Neural cell (in vitro differentiated cells): ENCODE measurements at regions not wholly inside any gene's neighbourhood (a gene's known extent, or its start where the extent isn't known, plus 50 kb on each side); places are given as distances from the start of the nearest gene placed in this dataset.

ENCODE experiments used
- H2AFZ ChIP-seq: fragments of 200-600, 300-800 bp; sonication (generic), shearing (Covaris generic); 2 replicates; pipeline ENCODE4 v1.6.0; 2014; ENCODE audit warnings: low read depth, mild to moderate bottlenecking, antibody characterized with exemption, low read length, moderate library complexity
- H3F3A ChIP-seq: fragments of 200-600 bp; shearing (Covaris generic); 2 replicates; pipeline ENCODE4 v1.6.1; 2016; ENCODE audit warnings: mild to moderate bottlenecking, moderate library complexity, mixed read lengths, antibody characterized with exemption, low read length; ENCODE audit not compliant: insufficient read depth, poor library complexity, severe bottlenecking
- H3K27ac ChIP-seq: fragments of 200-600, 300-800 bp; sonication (generic), shearing (Covaris generic); 2 replicates; pipeline ENCODE4 v1.5.1; 2014; ENCODE audit warnings: mild to moderate bottlenecking, low read length, moderate library complexity
- H3K27me3 ChIP-seq: fragments of 300-800, 200-600 bp; sonication (generic), shearing (Covaris generic); 2 replicates; pipeline ENCODE4 v1.6.0; 2014; ENCODE audit warnings: mild to moderate bottlenecking, low read depth, low read length, moderate library complexity; ENCODE audit not compliant: insufficient read depth
- H3K36me3 ChIP-seq: fragments of 300-800, 200-600 bp; sonication (generic), shearing (Covaris generic); 2 replicates; pipeline ENCODE4 v1.5.1; 2014; ENCODE audit warnings: mild to moderate bottlenecking, antibody characterized with exemption, low read length, moderate library complexity; ENCODE audit not compliant: insufficient read depth
- H3K4me2 ChIP-seq: fragments of 300-800, 200-600 bp; sonication (generic), shearing (Covaris generic); 2 replicates; pipeline ENCODE4 v1.6.0; 2014; ENCODE audit warnings: mild to moderate bottlenecking, low read length
- H3K4me3 ChIP-seq: fragments of 300-800, 200-600 bp; sonication (generic), shearing (Covaris generic); 2 replicates; pipeline ENCODE4 v1.5.1; 2014; ENCODE audit warnings: mild to moderate bottlenecking, low read length, moderate library complexity
- H3K79me2 ChIP-seq: fragments of 200-600 bp; shearing (Covaris generic); replicated peaks from 2 replicates; pipeline ENCODE4 v1.6.0; 2014; ENCODE audit warnings: mild to moderate bottlenecking, low read length, moderate library complexity; ENCODE audit not compliant: insufficient read depth
- H3K9ac ChIP-seq: fragments of 300-800, 200-600 bp; sonication (generic), shearing (Covaris generic); 2 replicates; pipeline ENCODE4 v1.6.1; 2016; ENCODE audit warnings: mild to moderate bottlenecking, low read length, mixed read lengths
- H3K9me2 ChIP-seq: fragments of 200-600 bp; shearing (Covaris generic); 2 replicates; pipeline ENCODE4 v1.6.1; 2016; ENCODE audit warnings: mild to moderate bottlenecking, low read length, mixed read lengths; ENCODE audit not compliant: insufficient read depth
- H3K9me3 ChIP-seq: fragments of 200-600, 300-800 bp; sonication (generic), shearing (Covaris generic); 2 replicates; pipeline ENCODE4 v1.6.1; 2016; ENCODE audit warnings: mild to moderate bottlenecking, mixed run types, low read length, moderate library complexity, mixed read lengths
- H4K20me1 ChIP-seq: fragments of 200-600 bp; shearing (Covaris generic); 2 replicates; pipeline ENCODE4 v1.6.1; 2016; ENCODE audit warnings: mild to moderate bottlenecking, mixed run types; ENCODE audit not compliant: insufficient read depth
- EP300 ChIP-seq: fragments of 450-650 bp; conservative IDR thresholded peaks from 2 replicates; pipeline ENCODE4 v1.6.1; 2014; ENCODE audit warnings: antibody characterized with exemption, mild to moderate bottlenecking, moderate library complexity; ENCODE audit not compliant: poor library complexity, severe bottlenecking
- EZH2 ChIP-seq: fragments of 200-600, 300-800 bp; shearing (Covaris generic), sonication (generic); IDR thresholded peaks from 2 replicates; pipeline ENCODE4 v1.6.1; 2014; ENCODE audit warnings: antibody characterized with exemption, low read length, borderline replicate concordance, mild to moderate bottlenecking; ENCODE audit not compliant: insufficient read depth, poor library complexity, severe bottlenecking
- MXI1 ChIP-seq: fragments of 450-650 bp; conservative IDR thresholded peaks from 2 replicates; pipeline ENCODE4 v1.6.1; 2014; ENCODE audit warnings: antibody characterized with exemption, mild to moderate bottlenecking; ENCODE audit not compliant: poor library complexity, severe bottlenecking
- POLR2AphosphoS5 ChIP-seq: IDR thresholded peaks from 2 replicates; pipeline ENCODE4 v1.6.1; 2012
- RAD21 ChIP-seq: fragments of 450-650 bp; conservative IDR thresholded peaks from 2 replicates; pipeline ENCODE4 v1.6.1; 2014; ENCODE audit warnings: antibody characterized with exemption, mild to moderate bottlenecking, moderate library complexity
- REST ChIP-seq: IDR thresholded peaks from 2 replicates; pipeline ENCODE4 v1.6.1; 2012; ENCODE audit warnings: borderline replicate concordance
- SMC3 ChIP-seq: fragments of 450-650 bp; conservative IDR thresholded peaks from 2 replicates; pipeline ENCODE4 v1.6.1; 2014; ENCODE audit warnings: antibody characterized with exemption, mild to moderate bottlenecking, moderate library complexity; ENCODE audit not compliant: poor library complexity
- TAF1 ChIP-seq: IDR thresholded peaks from 2 replicates; pipeline ENCODE4 v1.6.1; 2012; ENCODE audit warnings: low read depth
- TF ChIP-seq, protein P1 (sequence below): fragments of 450-650 bp; IDR thresholded peaks from 2 replicates; pipeline ENCODE4 v1.5.1; 2014; ENCODE audit warnings: antibody characterized with exemption, mild to moderate bottlenecking, moderate library complexity; ENCODE audit not compliant: poor library complexity, severe bottlenecking

DNA sequence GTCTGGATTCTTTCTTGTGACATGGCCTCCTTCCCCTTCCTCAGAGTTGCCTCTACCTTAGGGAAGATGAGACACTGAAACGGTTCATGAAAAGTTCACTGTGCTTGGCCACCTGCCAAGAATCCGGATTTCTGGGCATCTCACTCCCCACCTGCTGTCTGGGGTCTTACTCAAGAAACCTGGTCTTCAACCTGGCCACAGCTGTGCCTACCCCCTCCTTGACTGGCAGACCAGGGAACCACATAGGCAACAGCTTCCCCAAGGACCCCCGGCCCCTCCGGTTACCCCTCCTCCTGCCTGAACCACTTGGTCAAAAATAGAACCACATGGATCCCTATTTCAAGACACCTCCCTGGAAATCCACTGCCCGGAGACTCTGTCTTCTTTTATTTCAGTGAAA is 58.7 kb upstream of the NANOS1 start:
- TF ChIP-seq REST (no peak), RAD21 (no peak), POLR2AphosphoS5 (no peak), TAF1 (no peak), SMC3 (no peak), EP300 (no peak), EZH2 (no peak), MXI1 (no peak)
- TF ChIP-seq, protein P1, sequence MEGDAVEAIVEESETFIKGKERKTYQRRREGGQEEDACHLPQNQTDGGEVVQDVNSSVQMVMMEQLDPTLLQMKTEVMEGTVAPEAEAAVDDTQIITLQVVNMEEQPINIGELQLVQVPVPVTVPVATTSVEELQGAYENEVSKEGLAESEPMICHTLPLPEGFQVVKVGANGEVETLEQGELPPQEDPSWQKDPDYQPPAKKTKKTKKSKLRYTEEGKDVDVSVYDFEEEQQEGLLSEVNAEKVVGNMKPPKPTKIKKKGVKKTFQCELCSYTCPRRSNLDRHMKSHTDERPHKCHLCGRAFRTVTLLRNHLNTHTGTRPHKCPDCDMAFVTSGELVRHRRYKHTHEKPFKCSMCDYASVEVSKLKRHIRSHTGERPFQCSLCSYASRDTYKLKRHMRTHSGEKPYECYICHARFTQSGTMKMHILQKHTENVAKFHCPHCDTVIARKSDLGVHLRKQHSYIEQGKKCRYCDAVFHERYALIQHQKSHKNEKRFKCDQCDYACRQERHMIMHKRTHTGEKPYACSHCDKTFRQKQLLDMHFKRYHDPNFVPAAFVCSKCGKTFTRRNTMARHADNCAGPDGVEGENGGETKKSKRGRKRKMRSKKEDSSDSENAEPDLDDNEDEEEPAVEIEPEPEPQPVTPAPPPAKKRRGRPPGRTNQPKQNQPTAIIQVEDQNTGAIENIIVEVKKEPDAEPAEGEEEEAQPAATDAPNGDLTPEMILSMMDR, result no peak
- H3K36me3 ChIP-seq, result no peaks in the 10 kb centered on the region
- peaks cover 5% of the 10 kb centered on the region for H3K9me3 ChIP-seq
- no peak overlapping the region for H2AFZ ChIP-seq
- no peak overlapping the region for H3K4me2 ChIP-seq
- H3K27ac ChIP-seq, result no peak overlapping the region
- no peak overlapping the region for H3K4me3 ChIP-seq
- H3K79me2 ChIP-seq, result no peaks in the 10 kb centered on the region
- H4K20me1 ChIP-seq, result no peaks in the 10 kb centered on the region
- H3K9ac ChIP-seq, result no peak overlapping the region
- no peaks in the 10 kb centered on the region for H3K27me3 ChIP-seq
- H3K9me2 ChIP-seq, result no peaks in the 10 kb centered on the region
- H3F3A ChIP-seq, result no peaks in the 10 kb centered on the region

DNA sequence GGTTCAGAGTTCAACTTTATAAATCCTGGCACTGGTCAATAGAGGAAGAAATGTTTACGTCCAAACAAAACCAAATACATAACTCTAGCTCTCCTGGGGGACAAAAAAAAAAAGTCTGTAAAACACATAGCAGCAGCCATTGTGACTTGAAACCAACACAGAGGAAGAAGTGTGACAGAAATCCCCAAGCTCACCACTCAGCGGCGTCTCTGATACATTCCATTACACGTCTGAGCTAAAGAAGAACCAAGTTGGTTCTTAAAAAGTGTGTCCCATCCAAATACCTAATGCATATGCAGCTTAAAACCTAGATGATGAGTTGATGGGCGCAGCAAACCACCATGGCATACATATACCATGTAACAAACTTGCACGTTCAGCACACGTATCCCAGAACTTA is 58.3 kb upstream of the NANOS1 start:
- Histone ChIP-seq H3F3A (no peaks in the 10 kb centered on the region), H2AFZ (no peak overlapping the region), H3K79me2 (no peaks in the 10 kb centered on the region), H3K9me2 (no peaks in the 10 kb centered on the region), H3K9me3 (peaks cover 5% of the 10 kb centered on the region), H3K9ac (no peak overlapping the region), H3K4me3 (no peak overlapping the region), H4K20me1 (no peaks in the 10 kb centered on the region), H3K27ac (no peak overlapping the region), H3K27me3 (no peaks in the 10 kb centered on the region), H3K4me2 (no peak overlapping the region), H3K36me3 (no peaks in the 10 kb centered on the region)
- TF ChIP-seq SMC3, result no peak
- TF ChIP-seq REST, result no peak
- TF ChIP-seq TAF1, result no peak
- TF ChIP-seq, protein P1, result no peak
- TF ChIP-seq POLR2AphosphoS5, result no peak
- TF ChIP-seq RAD21, result no peak
- no peak for TF ChIP-seq EZH2
- no peak for TF ChIP-seq EP300
- TF ChIP-seq MXI1, result no peak
